ENCODE measurements at regions not wholly inside any gene's neighbourhood (a gene's known extent, or its start where the extent isn't known, plus 50 kb on each side); places are given as distances from the start of the nearest gene placed in this dataset.

- TF ChIP-seq CTCF (IDR thresholded peaks at IDR 0.05): no peak
- no peak for TF ChIP-seq POLR2A (IDR thresholded peaks at IDR 0.05)
Observed at GRCh38 chr18:38759457-38759856, 1193.9 kb upstream of the CELF4 start.

Data from sigmoid colon (tissue), 3 donors.